Ecto neural progenitor cell (in vitro differentiated cells): ENCODE measurements at regions not wholly inside any gene's neighbourhood (a gene's known extent, or its start where the extent isn't known, plus 50 kb on each side); places are given as distances from the start of the nearest gene placed in this dataset.
A peak's percentile ranks its signal among the peaks of the same experiment; 100 is the strongest.
"Not testable (repeated sequence)": the region's sequence is repeated elsewhere in the genome, so short reads cannot be mapped to it uniquely, and the experiment has no call there.

Experiments used
- DNase-seq: peaks from one replicate; pipeline ENCODE4 v3.0.0-alpha.2; 2018; ENCODE audit warnings: low spot score

DNA sequence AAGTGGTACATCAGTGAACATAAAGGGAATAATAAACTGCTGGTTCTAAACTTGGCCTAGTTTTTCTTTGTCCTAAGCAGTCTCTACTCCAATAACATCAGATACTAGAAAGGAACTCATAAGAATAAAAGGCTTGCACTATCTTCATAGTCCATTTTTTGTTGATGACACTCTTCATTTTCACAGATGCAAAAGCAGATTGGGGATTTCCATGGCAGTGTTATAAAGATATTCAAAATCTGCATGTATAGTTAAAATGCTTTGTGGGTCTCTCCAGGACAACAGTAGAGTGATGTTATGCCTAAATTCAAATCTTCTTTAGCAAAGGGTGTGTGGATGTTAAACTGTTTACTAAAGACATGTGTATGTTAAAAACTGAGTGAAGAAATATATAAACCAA is 745.8 kb downstream of the TRHDE start:
- DNase-seq = no peak

DNA sequence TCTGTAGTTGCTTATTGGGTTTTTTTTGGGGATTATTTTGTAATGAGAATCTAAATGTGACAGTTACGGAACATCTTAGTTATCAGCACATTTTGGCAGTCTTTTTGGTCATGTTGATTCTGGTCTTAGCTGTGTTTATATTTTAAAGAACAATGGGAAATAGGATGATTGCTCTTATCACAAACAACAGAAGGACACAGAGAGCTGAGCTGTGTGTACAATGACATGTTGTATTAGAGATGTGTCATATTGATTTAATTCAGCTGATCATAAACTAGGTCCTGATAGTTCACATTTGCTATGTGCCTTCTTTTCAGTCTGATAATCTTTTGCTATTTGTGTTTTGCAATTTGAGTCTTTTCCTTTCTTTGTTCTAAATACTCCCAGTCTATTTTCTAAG is 781.7 kb downstream of the TRHDE start:
- no peak for DNase-seq

DNA sequence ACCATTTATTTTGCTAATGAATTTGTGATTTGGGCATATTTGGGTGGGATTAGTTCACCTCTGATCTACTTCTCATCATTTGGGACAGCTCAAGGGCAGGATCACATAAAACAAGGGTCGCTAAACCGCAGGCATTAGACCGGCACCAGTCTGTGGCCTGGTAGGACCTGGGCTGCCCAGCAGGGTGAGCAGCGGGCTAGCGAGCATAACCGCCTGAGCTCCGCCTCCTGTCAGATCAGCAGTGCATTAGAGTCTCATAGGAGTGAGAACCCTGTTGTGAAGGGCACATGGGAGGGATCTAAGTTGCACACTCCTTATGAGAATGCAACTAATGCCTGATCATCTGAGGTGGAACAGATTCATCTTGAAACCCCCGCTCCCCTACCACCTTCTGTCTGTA is 785.3 kb downstream of the TRHDE start:
- no peak for DNase-seq

DNA sequence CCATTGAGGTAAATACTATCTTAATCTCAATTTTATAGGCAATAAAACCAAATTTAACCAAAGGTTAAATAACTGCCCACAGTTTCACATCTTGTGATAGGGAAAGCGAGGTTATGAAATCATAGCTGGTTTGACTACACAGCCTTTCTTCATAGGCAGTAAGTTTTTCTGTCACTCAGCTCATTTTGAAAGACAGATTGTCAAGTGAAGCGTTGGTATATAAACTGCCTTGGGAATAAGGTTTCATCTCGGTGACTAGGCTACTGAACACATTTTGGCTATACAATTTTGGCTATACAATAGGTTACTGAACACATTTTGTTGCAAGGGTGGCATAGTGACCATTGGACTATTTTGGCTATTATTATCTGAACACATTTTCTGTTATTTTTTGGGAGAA is 793.7 kb downstream of the TRHDE start:
- DNase-seq = no peak

DNA sequence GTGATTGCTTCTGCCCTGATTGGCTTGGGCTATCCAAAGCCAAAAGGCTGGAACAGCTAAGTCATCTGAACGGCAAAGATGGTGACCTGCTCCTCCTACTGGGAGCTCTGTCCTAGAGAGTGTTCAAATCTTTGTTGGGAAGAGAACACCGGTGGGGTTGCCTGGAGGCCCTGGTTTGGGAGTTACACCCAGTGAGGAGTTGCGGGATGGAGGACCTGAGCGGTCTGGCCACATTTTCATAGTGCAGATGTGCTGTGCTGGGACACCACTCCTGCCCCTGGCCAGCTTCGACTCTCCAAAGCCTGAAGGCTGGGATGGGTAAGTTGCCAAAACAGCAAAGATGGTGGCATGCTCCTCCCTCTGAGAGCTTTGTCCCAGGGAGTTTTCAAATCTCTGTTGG is 795.4 kb downstream of the TRHDE start:
- no peak for DNase-seq

DNA sequence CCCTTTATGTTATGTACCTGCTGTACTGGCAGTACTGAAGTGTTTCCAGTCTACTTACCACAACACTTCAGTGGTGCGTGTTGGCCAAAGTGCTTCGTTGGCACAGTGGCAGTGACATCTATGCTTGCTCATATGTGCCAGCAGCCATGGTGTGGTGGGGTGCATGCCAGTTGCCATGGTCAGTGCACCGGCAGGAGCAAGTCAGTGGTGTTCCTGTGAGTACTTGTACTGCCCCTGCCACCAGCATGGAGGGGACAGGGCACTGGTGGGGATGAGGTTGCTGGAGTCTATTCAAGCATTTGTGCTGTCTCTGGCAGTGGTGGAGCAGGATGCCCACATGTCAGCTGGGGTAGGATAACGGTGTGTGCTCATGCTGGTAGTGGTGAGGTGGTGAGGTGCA is 800.0 kb downstream of the TRHDE start:
- DNase-seq = no peak

DNA sequence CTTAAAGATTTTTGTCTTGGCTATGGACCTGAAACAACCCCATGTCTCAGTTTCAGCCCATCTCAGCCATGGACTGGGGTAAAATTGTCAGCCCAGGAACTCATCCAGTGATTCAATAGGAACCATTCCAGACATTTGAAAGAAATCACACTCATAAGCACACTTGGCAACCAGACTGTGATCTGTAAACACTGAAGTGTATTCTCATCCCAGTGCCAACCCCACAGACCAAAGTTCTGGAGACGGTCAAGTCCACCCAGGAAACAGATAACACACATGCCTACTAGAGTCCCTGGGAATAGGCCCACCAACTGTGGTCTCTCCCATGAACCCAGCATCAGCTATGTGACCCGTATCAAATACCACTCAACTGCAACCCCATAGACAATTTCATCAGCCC is 804.6 kb downstream of the TRHDE start:
- no peak for DNase-seq

DNA sequence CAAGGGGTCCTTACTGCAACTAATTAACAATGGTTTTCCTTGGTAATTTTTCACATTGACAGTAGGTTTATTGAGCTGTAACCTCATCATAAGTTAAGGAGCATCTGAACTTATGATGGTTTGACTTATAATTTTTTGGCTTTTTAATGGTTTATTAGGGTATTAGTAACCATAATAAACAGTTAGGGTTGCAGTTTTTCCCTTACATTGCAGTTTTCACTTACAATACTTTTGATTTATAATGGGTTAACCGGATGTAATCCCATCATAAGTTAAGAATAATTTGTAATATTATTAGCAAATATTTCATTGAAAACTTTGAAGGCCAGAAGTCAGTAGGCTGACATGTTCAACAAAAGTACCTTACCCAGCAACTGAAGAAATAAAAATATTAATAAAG is 811.6 kb downstream of the TRHDE start:
- no peak for DNase-seq

DNA sequence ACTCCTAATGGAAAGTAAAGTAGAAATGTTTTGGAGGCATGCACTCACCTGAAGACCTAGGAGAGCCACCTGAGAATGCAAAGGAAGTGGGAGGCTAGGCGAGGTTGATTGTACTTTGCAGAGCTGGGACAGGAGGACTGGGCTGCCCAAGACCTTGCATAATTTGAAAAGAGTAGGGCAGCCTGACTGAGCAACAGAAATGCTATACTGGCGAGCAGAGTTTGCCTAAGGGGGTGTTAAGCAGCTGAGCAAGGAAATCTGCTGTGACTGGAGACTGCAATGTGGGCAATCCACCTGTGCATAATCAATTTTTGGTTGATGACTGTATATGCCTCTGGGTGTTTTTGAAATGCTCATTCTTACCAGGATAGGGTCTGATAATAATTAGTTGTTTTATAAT is 834.1 kb downstream of the TRHDE start:
- peak; percentile 52 for DNase-seq

DNA sequence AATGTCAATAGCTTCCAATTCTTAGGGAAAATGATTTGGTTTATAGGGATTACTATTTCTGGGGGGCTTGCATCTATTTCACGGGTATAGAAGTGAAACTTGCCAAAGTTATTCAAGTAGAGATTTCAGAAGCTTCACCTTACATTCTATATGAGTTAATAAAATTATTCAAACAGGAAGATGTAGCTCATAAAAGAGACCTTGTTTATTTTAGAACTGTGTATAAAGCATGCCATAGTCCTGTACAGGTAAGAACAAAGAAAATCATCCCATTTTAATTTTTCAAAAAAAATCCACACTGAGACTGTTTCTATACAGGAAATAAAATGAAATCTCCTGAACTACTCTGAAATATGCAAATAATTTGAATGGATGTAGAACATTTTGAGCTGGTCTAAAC is 834.7 kb downstream of the TRHDE start:
- no peak for DNase-seq

DNA sequence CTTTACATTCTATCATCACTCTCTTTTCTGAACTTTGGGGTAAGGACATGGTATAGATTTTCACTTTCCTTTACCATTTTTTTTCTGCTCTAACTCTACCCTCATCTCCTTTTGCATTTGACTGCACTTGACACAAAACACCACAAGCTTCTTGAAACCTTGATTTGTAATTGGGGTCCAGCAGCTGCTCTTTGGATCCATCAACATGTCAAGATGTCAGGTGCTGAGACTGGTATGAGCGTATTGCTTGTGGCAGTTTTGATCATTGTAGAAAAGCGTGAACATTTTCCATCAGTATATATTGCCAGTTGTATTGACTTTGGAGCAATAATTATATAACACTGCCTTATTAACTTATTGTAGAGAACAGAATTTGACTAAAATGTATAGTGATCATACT is 838.6 kb downstream of the TRHDE start:
- no peak for DNase-seq

DNA sequence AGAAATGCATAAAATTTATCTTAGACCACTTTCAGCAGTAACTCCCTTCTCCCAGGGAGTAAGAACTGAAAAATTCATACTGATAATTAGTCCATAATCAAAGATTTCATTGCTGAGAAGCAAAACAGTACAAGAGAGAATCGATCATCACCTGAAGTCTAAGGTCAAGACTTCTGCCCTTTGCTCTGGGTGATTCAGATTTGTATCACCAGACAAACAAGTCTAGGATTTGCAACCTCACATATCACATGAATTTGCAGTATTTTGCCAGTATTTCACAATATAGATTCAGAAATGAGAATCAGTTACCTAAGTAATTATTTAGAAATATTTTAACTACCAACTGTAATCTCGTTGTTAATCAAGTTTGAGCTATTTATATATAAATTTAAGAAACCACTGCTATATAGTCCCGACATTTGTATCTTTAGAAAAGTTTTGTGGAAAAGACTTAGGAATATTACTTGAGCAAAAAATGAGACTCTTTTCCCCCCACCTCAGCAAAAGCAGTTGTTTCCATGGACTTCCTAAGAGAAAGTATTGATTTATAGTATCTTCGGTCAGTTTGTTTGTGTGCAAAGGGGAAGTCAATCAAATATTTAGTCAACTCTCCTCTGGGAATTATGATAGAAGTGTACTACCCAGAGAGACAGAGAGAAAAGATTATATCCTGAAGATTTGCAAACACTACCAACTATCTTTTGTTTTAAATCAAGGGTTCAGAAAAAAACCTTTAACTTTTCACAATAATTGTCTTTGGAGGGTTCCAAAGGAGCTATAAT is 840.1 kb downstream of the TRHDE start:
- DNase-seq = no peak

DNA sequence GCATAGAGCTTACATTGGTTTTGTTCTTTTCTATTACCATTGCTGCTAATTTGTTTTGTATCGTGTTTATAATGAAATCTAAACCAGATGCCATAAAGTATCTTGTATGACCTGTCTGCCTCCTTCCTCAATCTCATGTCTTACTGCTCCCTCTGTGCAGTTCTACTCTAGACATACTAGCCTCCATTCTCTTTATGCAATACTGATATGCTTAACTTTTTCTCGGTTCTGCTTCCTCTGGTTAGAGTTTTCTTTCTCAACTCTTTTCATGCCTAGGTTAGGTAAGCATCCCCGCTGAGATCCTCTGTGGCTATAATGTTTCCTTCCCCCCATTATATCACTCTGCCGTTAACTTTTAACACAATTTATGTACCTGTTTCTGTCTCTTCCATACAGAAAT is 852.3 kb downstream of the TRHDE start:
- DNase-seq = no peak

DNA sequence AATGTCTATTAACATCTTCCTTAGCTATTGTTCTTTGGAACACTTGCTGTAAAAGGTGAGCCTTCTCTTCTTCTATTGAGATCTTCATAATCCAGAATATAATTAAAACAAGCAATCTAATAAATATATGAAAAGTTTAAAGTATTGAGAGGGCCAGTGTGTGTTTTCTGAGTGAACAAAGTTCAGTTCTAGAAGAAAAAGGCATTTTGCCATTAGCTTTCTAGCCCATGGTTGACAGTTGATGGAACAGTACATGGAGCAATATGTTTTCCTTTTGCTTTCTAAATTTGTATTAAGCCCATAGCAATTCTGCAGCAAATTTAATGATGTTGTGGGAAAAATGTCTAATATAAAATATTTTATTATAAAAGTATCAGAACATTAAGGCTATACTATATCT is 853.0 kb downstream of the TRHDE start:
- no peak for DNase-seq

DNA sequence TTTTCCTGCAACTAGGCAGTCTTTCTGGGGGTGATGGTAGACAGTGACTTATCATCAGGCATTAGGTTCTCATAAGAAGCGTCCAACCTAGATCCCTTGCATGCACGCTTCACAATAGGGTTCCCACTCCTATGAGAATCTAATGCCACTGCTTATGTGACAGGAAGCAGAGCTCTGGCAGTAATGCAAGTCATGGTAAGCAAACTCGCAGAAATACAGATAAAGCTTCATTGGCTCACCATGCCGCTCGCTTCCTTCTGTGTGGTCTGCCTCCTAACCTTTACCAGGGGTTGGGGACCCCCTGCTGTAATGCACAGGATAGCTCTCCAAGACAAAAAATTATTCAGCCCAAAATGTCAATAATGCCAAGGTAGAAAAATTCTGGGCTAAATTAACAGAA is 864.2 kb downstream of the TRHDE start:
- DNase-seq = no peak

DNA sequence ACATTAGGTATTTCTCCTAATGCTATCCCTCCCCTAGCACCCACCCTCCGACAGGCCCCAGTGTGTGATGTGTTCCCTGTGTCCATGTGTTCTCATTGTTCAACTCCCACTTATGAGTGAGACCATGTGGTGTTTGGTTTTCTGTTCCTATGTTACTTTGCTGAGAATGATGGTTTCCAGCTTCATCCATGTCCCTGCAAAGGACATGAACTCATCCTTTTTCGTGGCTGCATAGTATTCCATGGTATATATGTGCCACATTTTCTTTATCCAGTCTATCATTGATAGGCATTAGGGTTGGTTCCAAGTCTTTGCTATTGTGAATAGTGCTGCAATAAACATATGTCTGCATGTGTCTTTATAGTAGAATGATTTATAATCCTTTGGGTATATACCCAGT is 867.5 kb downstream of the TRHDE start:
- not testable (repeated sequence) for DNase-seq

DNA sequence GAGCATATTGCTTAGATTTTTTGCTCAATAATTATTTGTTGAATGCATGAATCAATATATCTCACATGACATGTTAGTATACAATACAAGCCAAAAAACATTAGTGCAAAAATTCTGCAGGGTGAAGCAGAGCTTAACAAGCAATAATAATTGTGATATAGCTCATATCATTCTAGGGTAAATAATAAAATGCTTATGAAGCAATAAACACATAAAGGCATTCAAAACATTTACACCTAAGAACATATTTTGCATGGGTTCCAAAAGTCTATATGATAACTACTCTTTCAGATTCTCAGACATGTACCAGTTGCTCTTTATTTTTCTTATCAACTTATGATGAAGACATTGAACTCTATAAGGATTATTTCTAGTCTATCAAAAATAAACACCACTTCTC is 886.2 kb downstream of the TRHDE start:
- DNase-seq = no peak

DNA sequence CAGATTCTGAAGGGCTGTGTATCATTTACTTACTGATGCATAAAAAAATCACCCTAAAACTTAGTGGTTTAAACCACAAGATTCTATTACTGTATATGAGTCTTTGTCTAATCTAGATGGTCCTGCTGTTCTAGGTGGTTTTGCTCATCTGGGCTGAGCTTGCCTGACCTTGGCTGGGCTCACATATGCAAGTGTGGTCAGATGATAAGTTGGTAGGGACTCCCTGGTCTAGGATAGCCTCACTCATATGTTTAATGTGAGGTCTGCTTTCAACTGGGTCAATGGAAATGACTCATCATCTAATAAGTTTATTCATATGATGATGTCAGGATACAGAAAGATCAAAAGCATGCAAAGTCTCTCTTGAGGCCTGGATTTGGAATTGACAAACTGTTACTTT is 887.8 kb downstream of the TRHDE start:
- DNase-seq = no peak

DNA sequence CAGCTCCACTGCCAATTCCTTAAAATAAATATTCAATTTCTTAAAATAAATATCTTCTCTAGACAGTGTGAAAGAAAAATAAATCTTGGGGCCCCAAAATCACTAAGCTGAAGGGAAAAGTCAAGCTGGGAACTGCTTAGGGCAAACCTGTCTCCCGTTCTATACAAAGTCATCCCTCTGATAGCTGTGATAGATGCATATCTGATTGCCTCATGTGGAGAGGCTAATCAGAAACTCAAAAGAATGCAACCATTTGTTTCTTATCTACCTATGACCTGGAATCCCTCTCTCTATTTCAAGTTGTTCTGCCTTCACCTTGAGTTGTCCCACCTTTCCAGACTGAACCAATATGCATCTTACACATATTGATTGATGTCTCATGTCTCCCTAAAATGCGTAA is 889.8 kb downstream of the TRHDE start:
- DNase-seq = no peak

DNA sequence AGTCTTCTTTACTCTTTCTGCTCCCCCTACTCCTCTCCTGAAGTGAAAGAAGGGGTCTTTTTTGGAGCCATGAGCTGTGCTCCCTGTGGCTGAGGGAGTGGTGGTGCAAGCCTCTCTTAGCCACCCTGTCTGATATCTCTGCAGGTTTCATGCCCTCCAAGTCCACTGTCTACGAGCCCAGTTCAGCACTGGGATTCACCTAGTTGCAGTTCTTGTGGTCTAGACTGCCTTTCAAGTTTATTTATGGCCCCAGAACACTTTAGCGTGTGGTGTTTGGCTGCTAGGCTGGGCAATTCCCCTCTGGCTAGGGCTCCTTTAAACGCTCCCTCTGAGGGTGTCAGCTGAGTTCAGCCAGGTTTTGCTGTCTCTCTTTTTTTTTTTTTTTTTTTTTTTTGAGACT is 908.6 kb downstream of the TRHDE start:
- DNase-seq = no peak

DNA sequence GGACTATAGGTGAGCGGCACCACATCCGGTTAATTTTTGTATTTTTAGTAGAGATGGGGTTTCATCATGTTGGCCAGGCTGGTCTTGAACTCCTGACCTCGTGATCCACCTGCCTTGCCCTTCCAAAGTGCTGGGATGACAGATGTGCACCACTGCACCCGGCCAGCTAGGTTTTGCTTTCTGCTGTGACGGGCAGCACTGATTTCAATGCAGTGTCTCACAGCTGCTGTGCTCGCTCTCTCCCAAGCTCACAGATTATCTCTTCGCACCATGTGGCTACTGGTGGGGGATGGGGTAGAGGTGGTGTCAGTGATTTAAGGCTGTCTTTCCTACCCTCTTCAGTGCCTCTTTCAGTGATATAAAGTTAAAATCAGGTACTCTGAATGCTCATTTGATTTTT is 909.1 kb downstream of the TRHDE start:
- no peak for DNase-seq

DNA sequence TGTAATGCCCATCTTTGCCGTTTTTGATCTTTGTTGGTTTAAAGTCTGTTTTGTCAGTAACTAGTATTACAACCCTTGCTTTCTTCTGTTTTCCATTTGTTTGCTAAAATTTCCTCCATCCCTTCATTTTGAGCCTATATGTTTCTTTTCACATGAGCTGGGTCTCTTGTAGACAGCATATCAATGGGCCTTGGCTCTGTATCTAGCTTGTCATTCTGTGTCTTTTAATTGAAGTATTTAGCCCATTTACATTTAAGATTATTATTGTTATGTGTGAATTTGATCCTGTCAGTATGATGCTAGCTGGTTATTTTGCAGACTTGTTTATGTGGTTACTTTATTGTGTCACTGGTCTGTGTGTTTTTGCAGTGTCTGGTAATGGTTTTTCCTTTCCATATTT is 913.2 kb downstream of the TRHDE start:
- no peak for DNase-seq

DNA sequence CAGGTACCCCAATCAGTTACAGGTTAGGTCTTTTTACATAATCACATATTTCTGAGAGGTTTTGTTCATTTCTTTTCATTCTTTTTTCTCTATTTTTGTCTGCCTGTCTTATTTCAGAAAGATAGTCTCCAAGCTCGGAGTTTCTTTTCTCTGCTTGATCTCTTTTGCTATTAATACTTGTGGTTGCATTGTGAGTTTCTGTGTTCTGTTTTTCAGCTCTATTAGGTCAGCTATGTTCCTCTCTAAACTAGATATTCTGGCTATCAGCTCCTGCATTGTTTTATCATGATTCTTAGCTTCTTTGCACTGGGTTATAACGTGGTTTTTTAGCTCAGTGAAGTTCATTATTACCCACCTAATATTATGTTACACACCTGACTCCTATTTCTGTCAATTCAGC is 914.1 kb downstream of the TRHDE start:
- no peak for DNase-seq

DNA sequence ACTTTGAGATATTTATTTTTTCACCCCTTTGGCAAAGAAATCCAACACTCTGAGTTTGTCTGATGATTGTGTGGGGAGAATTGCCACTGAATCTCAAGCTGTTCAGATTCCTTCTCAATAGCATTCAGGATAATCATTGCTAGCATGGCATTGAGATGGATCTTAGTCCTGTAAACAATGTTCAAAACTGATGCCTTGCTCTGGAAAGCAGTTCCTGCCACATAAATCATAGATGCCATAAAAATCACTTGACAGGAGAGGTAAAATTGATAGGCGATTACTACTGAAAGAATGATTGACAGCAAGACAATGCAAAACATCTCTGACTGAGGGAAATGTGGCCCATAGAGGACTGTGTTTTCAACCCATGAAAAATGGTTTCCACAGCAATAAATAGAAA is 915.6 kb downstream of the TRHDE start:
- DNase-seq = no peak
